Kidney (tissue), 13 donors: ENCODE measurements at regions not wholly inside any gene's neighbourhood (a gene's known extent, or its start where the extent isn't known, plus 50 kb on each side); places are given as distances from the start of the nearest gene placed in this dataset.

ENCODE experiments used
- DNase-seq, 5 donors: peaks; one replicate each; pipeline ENCODE4 v3.0.0-alpha.2; 2013 to 2020
- FAIRE-seq: peaks from 2 replicates; lab custom pipeline; 2012; peaks lifted over from hg19 to GRCh38; lab: Jason Lieb, UNC
- H3K27ac ChIP-seq, 2 donors: one replicate each; pipeline ENCODE4 v1.7.0; 2013; ENCODE audit warnings: low read depth in 2 of 2, low read length in 2 of 2, inconsistent platforms in 1 of 2
- H3K27me3 ChIP-seq: one replicate; pipeline ENCODE4 v1.7.1; 2013; ENCODE audit warnings: low read length, inconsistent platforms; ENCODE audit not compliant: control insufficient read depth, insufficient read depth
- H3K36me3 ChIP-seq, 3 donors: one replicate each; pipeline versions ENCODE4 v1.7.0 to v1.7.1; 2013; ENCODE audit warnings: low read length in 3 of 3, control low read depth in 1 of 3, inconsistent platforms in 1 of 3; ENCODE audit not compliant: insufficient read depth in 3 of 3, control insufficient read depth in 2 of 3
- H3K4me1 ChIP-seq, 3 donors: one replicate each; pipeline versions ENCODE4 v1.7.0 to v1.7.1; 2013; ENCODE audit warnings: low read length in 3 of 3, inconsistent platforms in 1 of 3, low read depth in 1 of 3; ENCODE audit not compliant: control insufficient read depth in 2 of 3, insufficient read depth in 2 of 3
- H3K4me3 ChIP-seq, 3 donors: one replicate each; pipeline versions ENCODE4 v1.7.0 to v1.8.1; 2013; ENCODE audit warnings: low read length in 3 of 3, control low read depth in 1 of 3, inconsistent platforms in 1 of 3
- H3K9ac ChIP-seq, 3 donors: one replicate each; pipeline versions ENCODE4 v1.7.0 to v1.7.1; 2013; ENCODE audit warnings: low read length in 3 of 3, control low read depth in 1 of 3, inconsistent platforms in 1 of 3
- H3K9me3 ChIP-seq, 3 donors: one replicate each; pipeline versions ENCODE4 v1.7.0 to v1.7.1; 2013; ENCODE audit warnings: low read length in 3 of 3, control low read depth in 1 of 3, inconsistent platforms in 1 of 3; ENCODE audit not compliant: control insufficient read depth in 2 of 3, insufficient read depth in 1 of 3
- intact Hi-C: fragments of 100-400 bp; cut with DNase I; formaldehyde crosslinking; loops from one replicate; pipeline ENCODE4 v1.11.1; 2022
- TF ChIP-seq, protein P1 (sequence below): IDR thresholded peaks from 3 replicates; pipeline ENCODE4 v1.5.1; 2012; ENCODE audit warnings: mild to moderate bottlenecking, moderate library complexity, borderline replicate concordance; ENCODE audit not compliant: insufficient read depth; ENCODE audit errors: extremely low read depth
- donor health status: control.
- donor health status: control.
- donor health status: control.
- donor health status: control.
- donor health status: control.
- donor health status: DM: yes; HTN: yes; CAD: no.
- donor health status: Normal renal cell carcinoma (clear cell type).

DNA sequence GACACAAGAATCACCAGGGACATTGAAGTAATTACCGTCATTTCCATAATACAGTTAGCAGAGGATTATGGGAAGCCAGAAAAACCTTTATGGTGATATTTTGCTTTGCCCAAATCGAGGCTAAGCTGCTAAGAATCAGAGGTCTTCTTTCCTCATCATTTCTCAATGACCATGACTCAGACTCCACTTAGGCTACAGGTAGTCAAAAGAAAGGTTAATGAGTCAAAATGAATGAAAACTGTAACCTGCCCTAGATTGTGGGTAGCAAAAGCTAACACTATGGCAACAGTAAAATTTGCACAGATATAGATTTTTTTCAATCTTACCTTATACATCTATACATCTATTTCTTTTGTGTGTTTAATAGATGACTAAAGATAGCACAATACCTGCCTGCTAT, 185.8 kb downstream of the CARTPT start:
- no peaks in the 10 kb centered on the region for H3K36me3 ChIP-seq
- H3K9ac ChIP-seq: no peak overlapping the region
- H3K27me3 ChIP-seq: no peaks in the 10 kb centered on the region
- intact Hi-C loops: no loop called here
- H3K4me1 ChIP-seq: peaks cover 0 to 3% (median 0%) of the 10 kb centered on the region in 3 donors
- no peak for DNase-seq
- FAIRE-seq: no peak
- no peak overlapping the region for H3K4me3 ChIP-seq
- no peak overlapping the region for H3K27ac ChIP-seq
- H3K9me3 ChIP-seq: no peaks in the 10 kb centered on the region
- TF ChIP-seq, protein P1, sequence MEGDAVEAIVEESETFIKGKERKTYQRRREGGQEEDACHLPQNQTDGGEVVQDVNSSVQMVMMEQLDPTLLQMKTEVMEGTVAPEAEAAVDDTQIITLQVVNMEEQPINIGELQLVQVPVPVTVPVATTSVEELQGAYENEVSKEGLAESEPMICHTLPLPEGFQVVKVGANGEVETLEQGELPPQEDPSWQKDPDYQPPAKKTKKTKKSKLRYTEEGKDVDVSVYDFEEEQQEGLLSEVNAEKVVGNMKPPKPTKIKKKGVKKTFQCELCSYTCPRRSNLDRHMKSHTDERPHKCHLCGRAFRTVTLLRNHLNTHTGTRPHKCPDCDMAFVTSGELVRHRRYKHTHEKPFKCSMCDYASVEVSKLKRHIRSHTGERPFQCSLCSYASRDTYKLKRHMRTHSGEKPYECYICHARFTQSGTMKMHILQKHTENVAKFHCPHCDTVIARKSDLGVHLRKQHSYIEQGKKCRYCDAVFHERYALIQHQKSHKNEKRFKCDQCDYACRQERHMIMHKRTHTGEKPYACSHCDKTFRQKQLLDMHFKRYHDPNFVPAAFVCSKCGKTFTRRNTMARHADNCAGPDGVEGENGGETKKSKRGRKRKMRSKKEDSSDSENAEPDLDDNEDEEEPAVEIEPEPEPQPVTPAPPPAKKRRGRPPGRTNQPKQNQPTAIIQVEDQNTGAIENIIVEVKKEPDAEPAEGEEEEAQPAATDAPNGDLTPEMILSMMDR: no peak

DNA sequence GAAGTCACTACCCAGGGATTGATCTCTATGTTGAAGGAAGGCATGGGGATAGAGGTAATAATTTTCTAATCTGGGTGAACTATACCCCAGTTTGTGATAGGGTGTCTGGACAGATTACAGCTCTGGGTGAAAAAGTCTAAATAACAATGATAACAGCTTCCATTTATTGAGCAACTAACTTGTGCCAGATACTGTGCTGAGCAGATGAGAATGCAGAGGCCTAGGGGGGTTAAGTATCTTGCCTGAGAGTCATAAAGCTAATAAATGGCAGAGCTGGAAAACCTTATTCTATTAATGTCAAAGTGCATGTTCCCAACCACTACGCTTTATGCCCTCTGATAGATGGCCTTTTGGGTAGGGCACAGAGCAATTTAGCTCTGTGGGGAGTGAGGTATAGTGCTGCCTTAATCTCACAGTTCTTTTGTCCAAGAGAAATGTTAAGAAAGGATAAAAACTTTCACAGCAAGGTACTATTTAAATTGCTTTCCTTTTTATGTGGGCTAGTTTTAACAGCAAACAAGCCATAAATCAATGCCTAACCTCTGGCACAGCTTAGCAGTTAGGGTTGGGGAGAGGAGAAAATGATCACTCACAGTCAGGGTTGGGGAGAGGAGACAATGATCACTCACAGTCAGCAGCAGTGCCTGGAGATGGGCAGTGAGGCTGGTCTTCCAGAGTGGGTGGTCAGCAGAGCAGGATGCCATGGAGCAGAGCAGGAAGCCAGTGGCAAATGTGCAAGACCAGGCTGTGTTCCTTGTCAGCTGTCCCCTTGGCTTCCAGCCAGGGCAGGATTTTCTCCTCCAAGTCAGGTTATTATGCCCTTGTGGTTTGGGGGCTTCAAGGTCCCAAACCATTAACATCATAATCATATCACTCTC, 187.0 kb downstream of the CARTPT start:
- FAIRE-seq (no peak), DNase-seq (peak in 3 of 5 donors; percentile 28 to 60 (median 46))
- intact Hi-C loops: no loop called here

DNA sequence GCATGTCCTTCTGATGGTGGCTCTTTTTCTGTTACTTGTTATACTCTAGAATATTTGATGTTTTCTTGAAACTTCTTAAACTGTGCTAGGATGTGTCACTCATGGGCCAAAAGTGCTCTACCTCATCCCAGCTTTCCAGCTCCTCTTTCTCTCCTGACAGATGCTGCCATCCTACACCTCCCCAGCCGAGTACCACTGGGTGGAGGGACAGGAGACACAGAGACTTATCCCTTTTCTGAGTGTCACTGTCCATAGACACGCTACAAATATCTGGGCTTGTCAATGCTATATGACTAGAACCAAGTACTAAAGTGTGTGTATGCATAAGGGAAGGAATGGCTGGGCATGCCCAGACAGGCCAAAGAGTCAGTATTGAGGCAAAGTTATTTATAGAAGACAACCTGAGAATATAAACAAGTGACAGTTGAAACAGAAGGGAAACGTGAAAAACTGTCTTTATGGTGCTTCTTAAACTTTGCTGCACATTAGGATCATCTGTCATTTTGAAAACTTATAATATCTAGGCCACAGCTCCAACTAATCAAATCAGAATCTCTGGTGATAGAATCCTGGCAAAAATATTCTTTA, 188.0 kb downstream of the CARTPT start:
- no peak overlapping the region for H3K9ac ChIP-seq
- H3K9me3 ChIP-seq: no peaks in the 10 kb centered on the region
- no peak for FAIRE-seq
- H3K4me3 ChIP-seq: no peak overlapping the region
- no peaks in the 10 kb centered on the region for H3K27me3 ChIP-seq
- TF ChIP-seq, protein P1: no peak
- H3K27ac ChIP-seq: no peak overlapping the region
- no peaks in the 10 kb centered on the region for H3K36me3 ChIP-seq
- intact Hi-C loops: no loop called here
- peaks cover 0 to 3% (median 0%) of the 10 kb centered on the region in 3 donors for H3K4me1 ChIP-seq
- no peak for DNase-seq

More for the DNA sequence above, 187.0 kb downstream of the CARTPT start:
- Histone ChIP-seq H3K27ac (no peak overlapping the region), H3K4me1 (peaks cover 0 to 3% (median 0%) of the 10 kb centered on the region in 3 donors), H3K9me3 (no peaks in the 10 kb centered on the region), H3K9ac (no peak overlapping the region), H3K27me3 (no peaks in the 10 kb centered on the region), H3K4me3 (no peak overlapping the region), H3K36me3 (no peaks in the 10 kb centered on the region)
- TF ChIP-seq, protein P1: no peak
